ENCODE measurements at regions not wholly inside any gene's neighbourhood (a gene's known extent, or its start where the extent isn't known, plus 50 kb on each side); places are given as distances from the start of the nearest gene placed in this dataset.

DNA sequence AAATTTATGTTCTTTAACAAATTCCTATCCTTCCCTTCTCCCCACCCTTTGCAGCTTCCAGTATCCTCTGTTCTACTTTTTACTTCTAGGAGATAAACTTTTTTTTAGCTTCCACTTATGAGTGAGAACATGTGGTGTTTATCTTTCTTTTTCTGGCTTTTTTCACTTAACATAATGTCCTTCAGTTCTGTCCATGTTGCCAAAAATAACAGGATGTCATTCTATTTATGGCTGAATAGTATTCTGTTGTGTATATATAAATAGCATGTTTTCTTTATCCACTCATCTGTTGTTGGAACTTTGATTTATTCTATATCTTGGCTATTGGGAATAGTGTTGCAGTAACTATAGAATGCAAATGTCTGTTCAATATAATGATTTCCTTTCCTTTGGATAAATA lies 1191.2 kb downstream of the CNTNAP5 start:
- no peak for TF ChIP-seq CTCF (IDR thresholded peaks at IDR 0.05)
- no peak for TF ChIP-seq POLR2A (IDR thresholded peaks at IDR 0.05)

Measured in right lobe of liver (tissue), 4 donors.